ENCODE measurements at regions not wholly inside any gene's neighbourhood (a gene's known extent, or its start where the extent isn't known, plus 50 kb on each side); places are given as distances from the start of the nearest gene placed in this dataset.

GRCh38 chr3:64743156-64743886 is 55.5 kb upstream of the ADAMTS9 start:
- H3K27ac ChIP-seq, result no peak overlapping the region
- no peak for TF ChIP-seq CTCF (IDR thresholded peaks at IDR 0.05)
- no peaks in the 10 kb centered on the region for H3K4me1 ChIP-seq
- no peaks in the 10 kb centered on the region for H3K9me3 ChIP-seq
- H3K36me3 ChIP-seq, result no peaks in the 10 kb centered on the region
- intact Hi-C loops (cut with DNase I), result no loop called here
- H3K4me3 ChIP-seq, result no peak overlapping the region
- H3K27me3 ChIP-seq, result no peaks in the 10 kb centered on the region
- DNase-seq (no peak), ATAC-seq (peak; percentile 21)

GRCh38 chr3:64741341-64741740 is 53.5 kb upstream of the ADAMTS9 start:
- H3K4me3 ChIP-seq, result no peak overlapping the region
- TF ChIP-seq CTCF (IDR thresholded peaks at IDR 0.05), result no peak
- no peaks in the 10 kb centered on the region for H3K9me3 ChIP-seq
- no peaks in the 10 kb centered on the region for H3K36me3 ChIP-seq
- peak; percentile 64 for ATAC-seq
- no peaks in the 10 kb centered on the region for H3K27me3 ChIP-seq
- no peak overlapping the region for H3K27ac ChIP-seq
- H3K4me1 ChIP-seq, result no peaks in the 10 kb centered on the region
- DNase-seq, result no peak
- intact Hi-C loops (cut with DNase I), result no loop called here

GRCh38 chr3:64739971-64740631 is 52.3 kb upstream of the ADAMTS9 start:
- H3K9me3 ChIP-seq, result no peaks in the 10 kb centered on the region
- H3K27ac ChIP-seq, result peak overlapping the region in 1 of 2 donors; percentile 43
- intact Hi-C loops (cut with DNase I), result no loop called here
- ATAC-seq, result peak; percentile 57
- no peak for DNase-seq
- H3K4me3 ChIP-seq, result no peak overlapping the region
- no peaks in the 10 kb centered on the region for H3K27me3 ChIP-seq
- H3K36me3 ChIP-seq, result no peaks in the 10 kb centered on the region
- no peak for TF ChIP-seq CTCF (IDR thresholded peaks at IDR 0.05)
- H3K4me1 ChIP-seq, result no peaks in the 10 kb centered on the region
